IMR-90 (cell line): ENCODE measurements at regions not wholly inside any gene's neighbourhood (a gene's known extent, or its start where the extent isn't known, plus 50 kb on each side); places are given as distances from the start of the nearest gene placed in this dataset.

Experiments
- ATAC-seq: fragments of 200-7000 bp; cut with Tn5 transposase; 2 replicates; pipeline ENCODE4 v1.9.1; 2020; ENCODE audit warnings: low read depth, mild to moderate bottlenecking, moderate library complexity
- BruUV-seq: library from RNA; stranded (reverse); fragments of 400-500 nt; replicated peaks from 2 replicates; lab custom pipeline; 2021; lab: Mats Ljungman, UMichigan
- CTCF ChIA-PET: fragments of 300-600 bp; formaldehyde crosslinking; extraction: SDS; loops from one replicate; lab custom pipeline; 2021; ENCODE audit warnings: antibody characterized with exemption; lab: Yijun Ruan, JAX
- POLR2A ChIA-PET: fragments of 300-600 bp; sonication (Branson Sonifier 250); formaldehyde crosslinking; loops from one replicate; lab custom pipeline; 2022; ENCODE audit warnings: antibody characterized with exemption; ENCODE audit not compliant: unreplicated experiment; lab: Charles Lee
- DNase-seq: peaks from one replicate; pipeline ENCODE4 v3.0.0; 2013
- H2AFZ ChIP-seq: replicated peaks from 2 replicates; pipeline ENCODE3; 2013; ENCODE audit warnings: low read length, mild to moderate bottlenecking; ENCODE audit not compliant: poor library complexity
- H2AK5ac ChIP-seq: 2 replicates; pipeline ENCODE4 v1.6.1; 2013; ENCODE audit warnings: low read depth, low read length, inconsistent platforms
- H2AK9ac ChIP-seq: replicated peaks from 2 replicates; pipeline ENCODE3; 2013; ENCODE audit warnings: mild to moderate bottlenecking, low read depth, low read length, moderate library complexity; ENCODE audit not compliant: poor library complexity
- H2BK120ac ChIP-seq: 2 replicates; pipeline ENCODE4 v1.6.1; 2013; ENCODE audit warnings: low read depth, low read length, inconsistent platforms
- H2BK15ac ChIP-seq: 3 replicates; pipeline ENCODE4 v1.6.1; 2013; ENCODE audit warnings: low read depth, low read length, inconsistent platforms
- H2BK20ac ChIP-seq: 2 replicates; pipeline ENCODE4 v1.6.1; 2013; ENCODE audit warnings: low read depth, mild to moderate bottlenecking, inconsistent platforms, low read length, moderate library complexity
- H2BK5ac ChIP-seq: 2 replicates; pipeline ENCODE4 v1.6.1; 2013; ENCODE audit warnings: mild to moderate bottlenecking, low read depth, low read length, inconsistent platforms; ENCODE audit not compliant: poor library complexity, severe bottlenecking
- H3K14ac ChIP-seq: replicated peaks from 2 replicates; pipeline ENCODE4 v1.6.1; 2013; ENCODE audit warnings: low read depth, low read length, inconsistent platforms
- H3K18ac ChIP-seq: 2 replicates; pipeline ENCODE4 v1.6.1; 2013; ENCODE audit warnings: low read depth, low read length, control low read depth
- H3K23ac ChIP-seq: 2 replicates; pipeline ENCODE4 v1.6.1; 2013; ENCODE audit warnings: low read depth, low read length, inconsistent platforms
- H3K27ac ChIP-seq: 2 replicates; pipeline ENCODE4 v1.5.1; 2013; ENCODE audit warnings: mild to moderate bottlenecking, control low read depth, low read length; ENCODE audit not compliant: insufficient read depth
- H3K27me3 ChIP-seq: 2 replicates; pipeline ENCODE4 v1.6.1; 2013; ENCODE audit warnings: low read length; ENCODE audit not compliant: control insufficient read depth, insufficient read depth
- H3K36me3 ChIP-seq: 2 replicates; pipeline ENCODE4 v1.6.1; 2013; ENCODE audit warnings: low read length, mixed read lengths; ENCODE audit not compliant: control insufficient read depth, insufficient read depth
- H3K4ac ChIP-seq: 2 replicates; pipeline ENCODE4 v1.6.1; 2013; ENCODE audit warnings: low read depth, low read length, inconsistent platforms
- H3K4me1 ChIP-seq: 2 replicates; pipeline ENCODE4 v1.6.1; 2013; ENCODE audit warnings: low read length, mixed read lengths; ENCODE audit not compliant: control insufficient read depth, insufficient read depth
- H3K4me2 ChIP-seq: 2 replicates; pipeline ENCODE4 v1.6.1; 2013; ENCODE audit warnings: low read depth, mild to moderate bottlenecking, control low read depth, low read length, moderate library complexity
- H3K4me3 ChIP-seq: 2 replicates; pipeline ENCODE4 v1.5.1; 2013; ENCODE audit warnings: low read depth, mild to moderate bottlenecking, control low read depth, low read length, moderate library complexity; ENCODE audit not compliant: insufficient read depth
- H3K56ac ChIP-seq: 2 replicates; pipeline ENCODE4 v1.6.1; 2013; ENCODE audit warnings: low read length, inconsistent platforms; ENCODE audit not compliant: insufficient read depth; ENCODE audit errors: extremely low read depth
- H3K79me1 ChIP-seq, 2 experiments: 2 replicates each; pipeline ENCODE4 v1.6.1; 2013; ENCODE audit warnings: low read length in 2 of 2, inconsistent platforms in 1 of 2, low read depth in 1 of 2
- H3K9ac ChIP-seq: 2 replicates; pipeline ENCODE4 v1.6.1; 2013; ENCODE audit warnings: low read depth, low read length, control low read depth
- H3K9me1 ChIP-seq: 2 replicates; pipeline ENCODE4 v1.6.1; 2013; ENCODE audit warnings: low read length, inconsistent platforms; ENCODE audit not compliant: insufficient read depth
- H3K9me3 ChIP-seq: 2 replicates; pipeline ENCODE4 v1.6.1; 2013; ENCODE audit warnings: low read length; ENCODE audit not compliant: control insufficient read depth, insufficient read depth
- H4K20me1 ChIP-seq: 2 replicates; pipeline ENCODE4 v1.6.1; 2013; ENCODE audit warnings: low read length, inconsistent platforms; ENCODE audit not compliant: insufficient read depth
- H4K5ac ChIP-seq: 2 replicates; pipeline ENCODE4 v1.6.1; 2013; ENCODE audit warnings: mild to moderate bottlenecking, low read depth, low read length, control low read depth
- H4K8ac ChIP-seq, 2 experiments: 2 replicates each; pipeline ENCODE4 v1.6.1; 2013; ENCODE audit warnings: low read depth in 2 of 2, low read length in 2 of 2, control low read depth in 1 of 2, inconsistent platforms in 1 of 2
- H4K91ac ChIP-seq: 2 replicates; pipeline ENCODE4 v1.6.1; 2013; ENCODE audit warnings: low read depth, low read length, inconsistent platforms; ENCODE audit not compliant: insufficient read depth
- BHLHE40 ChIP-seq: fragments of 150-350 bp; IDR thresholded peaks from 2 replicates; pipeline ENCODE4 v1.6.1; 2016; ENCODE audit warnings: mild to moderate bottlenecking, low read depth, low read length
- CEBPB ChIP-seq: IDR thresholded peaks from 2 replicates; pipeline ENCODE4 v1.6.1; 2012; ENCODE audit warnings: low read depth, low read length, improper control_type of control experiment
- CHD1 ChIP-seq: IDR thresholded peaks from 2 replicates; pipeline ENCODE4 v1.6.1; 2012; ENCODE audit warnings: low read depth, low read length, improper control_type of control experiment
- FOS ChIP-seq: fragments of 150-350 bp; IDR thresholded peaks from 2 replicates; pipeline ENCODE4 v1.6.1; 2016; ENCODE audit warnings: low read depth, low read length
- MAFK ChIP-seq: IDR thresholded peaks from 2 replicates; pipeline ENCODE4 v1.6.1; 2012; ENCODE audit warnings: low read depth, low read length, improper control_type of control experiment
- MAZ ChIP-seq: IDR thresholded peaks from 2 replicates; pipeline ENCODE4 v1.6.1; 2012; ENCODE audit warnings: low read depth, mild to moderate bottlenecking, low read length, improper control_type of control experiment, moderate library complexity, borderline replicate concordance
- MXI1 ChIP-seq: IDR thresholded peaks from 2 replicates; pipeline ENCODE4 v1.6.1; 2012; ENCODE audit warnings: low read depth, mild to moderate bottlenecking, low read length, moderate library complexity, borderline replicate concordance
- NFE2L2 ChIP-seq: fragments of 150-350 bp; IDR thresholded peaks from 2 replicates; pipeline ENCODE4 v1.6.1; 2016; ENCODE audit warnings: low read depth, mild to moderate bottlenecking, low read length
- RAD21 ChIP-seq: IDR thresholded peaks from 2 replicates; pipeline ENCODE4 v1.6.1; 2012; ENCODE audit warnings: low read length, improper control_type of control experiment
- RCOR1 ChIP-seq: IDR thresholded peaks from 2 replicates; pipeline ENCODE4 v1.6.1; 2012; ENCODE audit warnings: mild to moderate bottlenecking, low read length, improper control_type of control experiment; ENCODE audit not compliant: insufficient replicate concordance
- RFX5 ChIP-seq: IDR thresholded peaks from 2 replicates; pipeline ENCODE4 v1.8.0; 2012; ENCODE audit warnings: low read depth, mild to moderate bottlenecking, low read length, moderate library complexity
- SMC3 ChIP-seq: fragments of 150-350 bp; IDR thresholded peaks from 2 replicates; pipeline ENCODE4 v1.6.1; 2016; ENCODE audit warnings: low read depth, mild to moderate bottlenecking, antibody characterized with exemption, low read length, moderate library complexity
- WGBS, 2 experiments: methylation state at CpG; one replicate each; pipeline versions ENCODE4 v1.1.5 to v1.1.7; 2013; ENCODE audit warnings: missing lambda C conversion rate in 2 of 2; ENCODE audit not compliant: insufficient read length in 1 of 2; ENCODE audit errors: extremely low coverage in 2 of 2; 5-methylcytosine and 5-hydroxymethylcytosine counted together
- dilution Hi-C: fragments of 300-500 bp; cut with HindIII; formaldehyde crosslinking; loops from one replicate; pipeline ENCODE4 v1.14.3; 2018; ENCODE audit warnings: low sequenced_read_pairs; ENCODE audit not compliant: unreplicated experiment
- in situ Hi-C: fragments of 300-500 bp; cut with MboI; formaldehyde crosslinking; loops from 3 replicates; pipeline ENCODE4 v1.14.3; 2019; ENCODE audit warnings: low sequenced_read_pairs, inconsistent platforms, mixed read lengths
- intact Hi-C: fragments of 100-400 bp; cut with micrococcal nuclease; formaldehyde crosslinking; loops from 2 replicates; pipeline ENCODE4 v1.10.0; 2022
- TF ChIP-seq, protein P1 (sequence below): conservative IDR thresholded peaks from 2 replicates; pipeline ENCODE4 v1.5.1; 2012; ENCODE audit warnings: mild to moderate bottlenecking, low read depth, low read length, improper control_type of control experiment
- TF ChIP-seq, protein P2 (sequence below): fragments of 150-350 bp; IDR thresholded peaks from 2 replicates; pipeline ENCODE4 v1.6.1; 2016; ENCODE audit warnings: low read depth, mild to moderate bottlenecking, low read length, moderate library complexity, borderline replicate concordance
- TF ChIP-seq, protein P3 (sequence below): fragments of 150-350 bp; IDR thresholded peaks from 2 replicates; pipeline ENCODE4 v1.6.1; 2017; ENCODE audit warnings: mild to moderate bottlenecking, antibody characterized with exemption, low read length, low read depth

DNA sequence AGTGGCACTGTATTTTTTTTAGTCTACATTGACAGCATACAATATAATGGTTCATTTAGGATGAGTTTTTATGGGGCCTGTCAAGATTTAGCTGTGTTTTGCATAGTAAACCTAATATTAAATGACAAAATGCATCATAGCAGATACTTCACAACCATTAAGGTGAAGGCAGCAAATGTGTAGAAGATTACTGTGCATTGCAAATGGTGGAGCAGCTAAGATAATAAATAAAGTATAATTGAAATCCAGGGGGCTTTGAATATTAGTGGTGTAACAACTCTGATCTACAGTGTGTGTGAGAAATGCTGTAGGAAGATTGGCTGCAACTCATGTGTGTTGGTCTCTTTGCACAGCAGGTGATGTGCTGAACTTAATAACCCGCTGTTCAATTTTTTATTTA lies 801.9 kb upstream of the CITED2 start:
- H3K4me2 ChIP-seq, result no peak overlapping the region
- no peak overlapping the region for H3K4me3 ChIP-seq
- ChIA-PET POLR2A (no interaction called here), CTCF (no interaction called here)
- H2BK120ac ChIP-seq, result no peak overlapping the region
- DNase-seq, result no peak
- no TSS peak for BruUV-seq
- TF ChIP-seq MXI1 (no peak), MAZ (no peak), CHD1 (no peak), RCOR1 (no peak), NFE2L2 (no peak), RAD21 (no peak), CEBPB (no peak), BHLHE40 (no peak), MAFK (no peak), SMC3 (no peak), FOS (no peak), RFX5 (no peak)
- TF ChIP-seq, protein P1, sequence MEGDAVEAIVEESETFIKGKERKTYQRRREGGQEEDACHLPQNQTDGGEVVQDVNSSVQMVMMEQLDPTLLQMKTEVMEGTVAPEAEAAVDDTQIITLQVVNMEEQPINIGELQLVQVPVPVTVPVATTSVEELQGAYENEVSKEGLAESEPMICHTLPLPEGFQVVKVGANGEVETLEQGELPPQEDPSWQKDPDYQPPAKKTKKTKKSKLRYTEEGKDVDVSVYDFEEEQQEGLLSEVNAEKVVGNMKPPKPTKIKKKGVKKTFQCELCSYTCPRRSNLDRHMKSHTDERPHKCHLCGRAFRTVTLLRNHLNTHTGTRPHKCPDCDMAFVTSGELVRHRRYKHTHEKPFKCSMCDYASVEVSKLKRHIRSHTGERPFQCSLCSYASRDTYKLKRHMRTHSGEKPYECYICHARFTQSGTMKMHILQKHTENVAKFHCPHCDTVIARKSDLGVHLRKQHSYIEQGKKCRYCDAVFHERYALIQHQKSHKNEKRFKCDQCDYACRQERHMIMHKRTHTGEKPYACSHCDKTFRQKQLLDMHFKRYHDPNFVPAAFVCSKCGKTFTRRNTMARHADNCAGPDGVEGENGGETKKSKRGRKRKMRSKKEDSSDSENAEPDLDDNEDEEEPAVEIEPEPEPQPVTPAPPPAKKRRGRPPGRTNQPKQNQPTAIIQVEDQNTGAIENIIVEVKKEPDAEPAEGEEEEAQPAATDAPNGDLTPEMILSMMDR, result no peak
- TF ChIP-seq, protein P2, sequence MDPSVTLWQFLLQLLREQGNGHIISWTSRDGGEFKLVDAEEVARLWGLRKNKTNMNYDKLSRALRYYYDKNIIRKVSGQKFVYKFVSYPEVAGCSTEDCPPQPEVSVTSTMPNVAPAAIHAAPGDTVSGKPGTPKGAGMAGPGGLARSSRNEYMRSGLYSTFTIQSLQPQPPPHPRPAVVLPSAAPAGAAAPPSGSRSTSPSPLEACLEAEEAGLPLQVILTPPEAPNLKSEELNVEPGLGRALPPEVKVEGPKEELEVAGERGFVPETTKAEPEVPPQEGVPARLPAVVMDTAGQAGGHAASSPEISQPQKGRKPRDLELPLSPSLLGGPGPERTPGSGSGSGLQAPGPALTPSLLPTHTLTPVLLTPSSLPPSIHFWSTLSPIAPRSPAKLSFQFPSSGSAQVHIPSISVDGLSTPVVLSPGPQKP, result no peak
- TF ChIP-seq, protein P3, sequence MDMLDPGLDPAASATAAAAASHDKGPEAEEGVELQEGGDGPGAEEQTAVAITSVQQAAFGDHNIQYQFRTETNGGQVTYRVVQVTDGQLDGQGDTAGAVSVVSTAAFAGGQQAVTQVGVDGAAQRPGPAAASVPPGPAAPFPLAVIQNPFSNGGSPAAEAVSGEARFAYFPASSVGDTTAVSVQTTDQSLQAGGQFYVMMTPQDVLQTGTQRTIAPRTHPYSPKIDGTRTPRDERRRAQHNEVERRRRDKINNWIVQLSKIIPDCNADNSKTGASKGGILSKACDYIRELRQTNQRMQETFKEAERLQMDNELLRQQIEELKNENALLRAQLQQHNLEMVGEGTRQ, result no peak
- 100% methylated on average over 1 of the region's 1 CpG; no CpG with 5 or more reads in 1 of the 2 experiments for WGBS, 2 experiments
- H4K5ac ChIP-seq, result no peak overlapping the region
- no peak overlapping the region for H3K9ac ChIP-seq
- no peak overlapping the region; a peak in 2 of 4 replicates for H4K8ac ChIP-seq
- dilution Hi-C loops, result no loop called here
- intact Hi-C loops, result no loop called here
- no peak overlapping the region; the same call in 1 of the 2 replicates for H2AK5ac ChIP-seq
- H3K9me1 ChIP-seq, result 0 out of 2 replicates have a peak, but pooled peaks cover 5% of the 10 kb centered on the region
- no peak overlapping the region for H4K91ac ChIP-seq
- H2BK20ac ChIP-seq, result no peak overlapping the region
- in situ Hi-C loops, result no loop called here
- no peaks in the 10 kb centered on the region for H3K36me3 ChIP-seq
- ATAC-seq, result no peak
- peaks cover 11% of the 10 kb centered on the region for H3K4me1 ChIP-seq
- H3K14ac ChIP-seq, result 0 out of 2 replicates have a peak overlapping the region, but pooled peaks have one; percentile 35
- peaks cover under 1% of the 10 kb centered on the region for H3K9me3 ChIP-seq
- H2AFZ ChIP-seq, result no peak overlapping the region
- H3K4ac ChIP-seq, result no peak overlapping the region
- no peak overlapping the region for H3K18ac ChIP-seq
- no peak overlapping the region for H2BK15ac ChIP-seq
- no peak overlapping the region for H3K23ac ChIP-seq
- H3K56ac ChIP-seq, result no peak overlapping the region
- no peaks in the 10 kb centered on the region for H3K79me1 ChIP-seq
- H2BK5ac ChIP-seq, result no peak overlapping the region
- no peaks in the 10 kb centered on the region for H3K27me3 ChIP-seq
- H3K27ac ChIP-seq, result no peak overlapping the region
- no peak overlapping the region for H2AK9ac ChIP-seq
- no peaks in the 10 kb centered on the region for H4K20me1 ChIP-seq
